Right lobe of liver (tissue), 4 donors: ENCODE measurements at regions not wholly inside any gene's neighbourhood (a gene's known extent, or its start where the extent isn't known, plus 50 kb on each side); places are given as distances from the start of the nearest gene placed in this dataset.

ENCODE experiments used
- CTCF ChIP-seq, 4 donors: fragments of 200-600 bp in 3 of 4; fragments of 450-650 bp in 1 of 4; IDR thresholded peaks; one replicate each; pipeline versions ENCODE4 v1.5.1 to v1.8.0; 2016 to 2022; ENCODE audit warnings: antibody characterized with exemption in 4 of 4, mild to moderate bottlenecking in 2 of 4
- POLR2A ChIP-seq: fragments of 450-650 bp; IDR thresholded peaks from one replicate; pipeline ENCODE4 v1.6.1; 2017; ENCODE audit warnings: antibody characterized with exemption, mild to moderate bottlenecking
- donor health status: DM: no; HTN: no; CAD: no.
- donor health status: DM: no; HTN: no; CAD: no.
- donor health status: DM: no; HTN: yes; CAD: no.

- TF ChIP-seq CTCF (IDR thresholded peaks at IDR 0.05): no peak
- no peak for TF ChIP-seq POLR2A
Measured at GRCh38 chr5:124819201-124819600, 72.8 kb upstream of the ZNF608 start.
